Heart right ventricle (tissue), 16 donors: ENCODE measurements at regions not wholly inside any gene's neighbourhood (a gene's known extent, or its start where the extent isn't known, plus 50 kb on each side); places are given as distances from the start of the nearest gene placed in this dataset.

ENCODE experiments used
- ATAC-seq, 8 donors: fragments of 200-7000 bp; cut with Tn5 transposase; one replicate each; pipeline ENCODE4 v1.9.1; 2020; ENCODE audit warnings: mild to moderate bottlenecking in 8 of 8, moderate library complexity in 8 of 8, moderate number of reproducible peaks in 1 of 8
- DNase-seq, 2 donors: peaks; one replicate each; pipeline ENCODE4 v3.0.0-alpha.2; 2020
- H3K27ac ChIP-seq, 10 donors: fragments of 200-600 bp; sonication (generic) in 2 of 10; one replicate each; pipeline versions ENCODE4 v1.5.0 to v1.8.0; 2020 to 2022; ENCODE audit warnings: mild to moderate bottlenecking in 3 of 10
- H3K27me3 ChIP-seq, 7 donors: fragments of 200-600 bp; one replicate each; pipeline ENCODE4 v1.8.0; 2021 to 2022; ENCODE audit warnings: mild to moderate bottlenecking in 2 of 7
- H3K36me3 ChIP-seq, 9 donors: fragments of 200-600 bp; sonication (generic) in 1 of 9; one replicate each; pipeline versions ENCODE4 v1.5.0 to v1.8.0; 2020 to 2022; ENCODE audit warnings: mild to moderate bottlenecking in 2 of 9
- H3K4me1 ChIP-seq, 9 donors: fragments of 200-600 bp; sonication (generic) in 1 of 9; one replicate each; pipeline versions ENCODE4 v1.5.0 to v1.8.0; 2020 to 2022; ENCODE audit warnings: mild to moderate bottlenecking in 4 of 9
- H3K4me3 ChIP-seq, 10 donors: fragments of 200-600 bp; sonication (generic) in 2 of 10; one replicate each; pipeline versions ENCODE4 v1.5.0 to v1.8.0; 2020 to 2022; ENCODE audit warnings: mild to moderate bottlenecking in 7 of 10, moderate library complexity in 2 of 10
- H3K9me3 ChIP-seq, 11 donors: fragments of 200-600 bp in 10 of 11; sonication (generic) in 2 of 11; one replicate each; pipeline versions ENCODE4 v1.5.0 to v1.8.0; 2013 to 2022; ENCODE audit warnings: mild to moderate bottlenecking in 2 of 11, control low read depth in 1 of 11, moderate library complexity in 1 of 11
- WGBS, 2 donors: extraction: QIAGEN DNeasy Blood & Tissue Kit; methylation state at CpG; one replicate each; pipeline ENCODE4 v1.1.7; 2013; ENCODE audit warnings: inconsistent platforms in 1 of 2; 5-methylcytosine and 5-hydroxymethylcytosine counted together
- intact Hi-C, 10 donors: fragments of 100-400 bp; cut with DNase I; formaldehyde crosslinking; loops; one replicate each; pipeline versions ENCODE4 v1.11.1 to v1.14.2; 2022
- TF ChIP-seq, protein P1 (sequence below), 9 donors: fragments of 200-600 bp; sonication (generic) in 2 of 9; IDR thresholded peaks; one replicate each; pipeline versions ENCODE4 v1.5.0 to v1.8.0; 2021 to 2022; ENCODE audit warnings: antibody characterized with exemption in 9 of 9, mild to moderate bottlenecking in 5 of 9, moderate library complexity in 1 of 9
- donor health status: Arrhythmogenic right ventricular cardiomyopathy.
- donor health status: ischemic (EF 13 %, LVEDD 7.1; RV severe dilation, severe dysfunction).
- donor health status: healthy with polysubstance abuse.
- donor health status: DM: no; HTN: yes; CAD: no.
- donor health status: DM: no; HTN: no; CAD: no.
- donor health status: ischemic (EF 25% LVEDD 6.9; RV normal size, moderate dysfunction).
- donor health status: ischemic (EF 25% LVEDD 5.7; RV mildly dilated, moderate dysfunction).
- donor health status: healthy.
- donor health status: DM: yes; HTN: yes; CAD: no.
- donor health status: Ischemic cardiomyopathy.
- donor health status: ischemic (EF 35%, LVEDD 5.7; RV mildly dilated, moderate dysfunction).
- donor health status: nonischemic (EF 11% LVEDD 7.7; RV severe dilation, severe dysfunction).
- donor health status: DM: yes; HTN: yes; CAD: no.
- donor health status: PGD.
- donor health status: ischemic (EF 29% LVEDD 5.4; RV normal size, mild dysfunction).
- donor health status: nonischemic (EF 23%, LVEDD 6.1; RV moderate dilation, normal function).

DNA sequence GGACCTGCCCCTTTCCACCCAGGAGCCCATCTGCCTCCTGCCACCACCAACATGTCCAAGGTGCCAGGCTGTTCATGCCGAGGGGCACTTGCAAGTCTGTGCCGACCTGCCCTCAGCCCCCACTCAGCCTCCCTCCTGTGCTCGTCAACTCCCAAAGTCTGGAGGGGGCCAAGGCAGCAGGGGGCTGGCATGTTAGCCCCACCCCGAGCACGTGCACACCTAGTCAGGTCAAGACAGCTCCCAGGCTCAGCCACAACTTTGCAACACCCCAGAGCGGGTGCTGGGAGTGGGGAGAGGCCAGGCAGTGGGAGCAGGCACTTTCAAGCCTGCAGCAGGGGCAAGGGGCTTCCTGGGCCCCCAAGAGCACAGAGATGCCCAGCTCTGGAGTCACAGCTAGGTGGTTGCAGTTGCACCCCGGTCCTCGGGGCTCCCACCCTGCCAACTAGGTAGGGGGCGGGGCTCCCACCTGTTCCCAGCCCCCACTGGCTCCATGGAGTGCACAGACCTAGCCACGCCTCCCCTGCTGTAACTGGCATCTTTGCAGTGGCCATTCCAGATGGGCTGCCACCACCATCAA lies 272.5 kb downstream of the CETN3 start:
- Histone ChIP-seq H3K27me3 (no peaks in the 10 kb centered on the region), H3K9me3 (peaks cover 0 to 9% (median 0%) of the 10 kb centered on the region in 11 donors), H3K4me3 (no peak overlapping the region), H3K4me1 (peaks cover 0 to 25% (median 15%) of the 10 kb centered on the region in 9 donors), H3K27ac (no peak overlapping the region), H3K36me3 (no peaks in the 10 kb centered on the region)
- intact Hi-C loops: no loop called here
- DNase-seq: no peak
- peak in 1 of 8 donors; percentile 29 for ATAC-seq
- TF ChIP-seq, protein P1, sequence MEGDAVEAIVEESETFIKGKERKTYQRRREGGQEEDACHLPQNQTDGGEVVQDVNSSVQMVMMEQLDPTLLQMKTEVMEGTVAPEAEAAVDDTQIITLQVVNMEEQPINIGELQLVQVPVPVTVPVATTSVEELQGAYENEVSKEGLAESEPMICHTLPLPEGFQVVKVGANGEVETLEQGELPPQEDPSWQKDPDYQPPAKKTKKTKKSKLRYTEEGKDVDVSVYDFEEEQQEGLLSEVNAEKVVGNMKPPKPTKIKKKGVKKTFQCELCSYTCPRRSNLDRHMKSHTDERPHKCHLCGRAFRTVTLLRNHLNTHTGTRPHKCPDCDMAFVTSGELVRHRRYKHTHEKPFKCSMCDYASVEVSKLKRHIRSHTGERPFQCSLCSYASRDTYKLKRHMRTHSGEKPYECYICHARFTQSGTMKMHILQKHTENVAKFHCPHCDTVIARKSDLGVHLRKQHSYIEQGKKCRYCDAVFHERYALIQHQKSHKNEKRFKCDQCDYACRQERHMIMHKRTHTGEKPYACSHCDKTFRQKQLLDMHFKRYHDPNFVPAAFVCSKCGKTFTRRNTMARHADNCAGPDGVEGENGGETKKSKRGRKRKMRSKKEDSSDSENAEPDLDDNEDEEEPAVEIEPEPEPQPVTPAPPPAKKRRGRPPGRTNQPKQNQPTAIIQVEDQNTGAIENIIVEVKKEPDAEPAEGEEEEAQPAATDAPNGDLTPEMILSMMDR (IDR thresholded peaks at IDR 0.05): no peak
- 89 to 90% methylated on average over 10 of the region's 10 CpGs for WGBS, 2 donors

DNA sequence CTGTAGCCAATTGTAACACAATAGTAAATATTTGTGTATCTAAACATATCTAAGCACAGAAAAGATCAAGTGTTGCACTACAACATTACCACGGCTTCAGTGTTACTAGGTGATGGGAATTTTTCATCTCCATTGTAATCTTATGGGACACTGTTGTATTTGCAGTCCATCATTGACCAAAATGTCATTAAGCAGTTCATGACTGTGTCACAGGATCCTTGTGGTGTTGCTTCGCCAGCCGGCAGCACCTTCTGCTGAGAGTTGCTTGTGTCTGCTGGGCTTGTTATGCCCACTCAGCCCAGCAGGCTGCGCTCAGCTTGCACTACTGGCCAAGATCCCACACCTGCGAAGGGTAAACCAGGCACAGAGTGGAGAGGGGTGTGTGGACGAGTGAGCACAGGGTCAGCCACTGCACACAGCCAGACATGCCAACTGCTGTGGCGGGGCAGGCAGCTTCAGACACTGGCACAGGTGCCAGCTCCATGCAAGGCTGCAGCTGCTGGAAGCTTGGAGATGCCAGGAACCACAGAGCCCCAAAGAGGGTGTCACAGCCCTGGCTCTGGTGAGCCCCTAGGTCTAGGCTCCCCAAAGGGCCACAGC lies 273.7 kb downstream of the CETN3 start:
- intact Hi-C loops: no loop called here
- no peak for ATAC-seq
- Histone ChIP-seq H3K36me3 (no peaks in the 10 kb centered on the region), H3K9me3 (peaks cover 0 to 9% (median 0%) of the 10 kb centered on the region in 11 donors), H3K4me1 (peaks cover 0 to 28% (median 15%) of the 10 kb centered on the region in 9 donors), H3K4me3 (no peak overlapping the region), H3K27me3 (no peaks in the 10 kb centered on the region), H3K27ac (peak overlapping the region in 1 of 10 donors; percentile 41)
- WGBS, 2 donors: 88 to 89% methylated on average over 7 of the region's 7 CpGs
- no peak for DNase-seq
- TF ChIP-seq, protein P1 (IDR thresholded peaks at IDR 0.05): no peak

DNA sequence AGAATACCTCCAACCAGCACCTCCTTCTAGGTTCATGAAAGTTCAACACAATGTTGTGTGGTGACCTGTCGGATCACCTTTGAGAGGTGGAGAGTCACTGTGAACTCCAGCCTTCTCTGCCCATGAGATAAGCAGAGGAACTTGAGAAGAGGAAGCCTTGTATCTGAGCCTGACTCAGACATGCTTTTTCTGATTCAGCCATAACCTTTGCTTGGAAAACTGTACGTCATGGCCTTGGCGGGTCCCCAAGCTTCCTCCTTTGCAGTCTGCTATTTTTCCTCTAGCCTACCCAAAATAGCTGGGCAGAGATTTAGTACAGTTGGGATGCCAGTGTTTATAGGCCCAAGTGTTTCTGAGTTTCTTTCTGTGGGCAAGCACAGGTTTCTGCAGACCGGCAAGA lies 274.7 kb downstream of the CETN3 start:
- WGBS, 2 donors: 63 to 65% methylated on average over 4 of the region's 4 CpGs
- peaks cover 0 to 5% (median 0%) of the 10 kb centered on the region in 11 donors for H3K9me3 ChIP-seq
- TF ChIP-seq, protein P1 (IDR thresholded peaks at IDR 0.05): no peak
- H3K4me1 ChIP-seq: peaks cover 0 to 28% (median 15%) of the 10 kb centered on the region in 9 donors
- no peaks in the 10 kb centered on the region for H3K36me3 ChIP-seq
- peak overlapping the region in 6 of 10 donors; percentile 37 to 53 (median 46) for H3K27ac ChIP-seq
- intact Hi-C loops: no loop called here
- peak; percentile 64 to 81 for DNase-seq
- H3K27me3 ChIP-seq: no peaks in the 10 kb centered on the region
- ATAC-seq: peak; percentile 79 to 94 (median 84)
- H3K4me3 ChIP-seq: no peak overlapping the region

DNA sequence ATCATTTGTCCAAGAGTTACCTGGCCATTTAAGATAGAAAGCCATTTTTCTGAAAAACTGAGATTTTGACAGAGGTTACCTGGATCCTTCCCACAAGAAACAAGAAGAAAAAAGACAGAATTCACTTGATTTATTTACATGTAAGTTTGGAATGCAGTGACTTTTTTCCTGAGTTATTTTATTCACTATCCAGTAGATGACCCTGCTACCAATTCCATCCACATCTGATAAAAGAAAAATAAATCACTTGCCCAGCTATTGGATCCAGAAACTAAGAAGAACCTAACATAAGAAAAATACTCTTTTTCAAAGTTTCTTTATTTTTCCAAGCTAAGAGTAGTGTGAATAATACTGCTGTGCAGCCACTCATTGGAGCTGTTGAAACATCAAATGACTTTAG lies 275.2 kb downstream of the CETN3 start:
- intact Hi-C loops: no loop called here
- Histone ChIP-seq H3K4me3 (no peak overlapping the region), H3K9me3 (no peaks in the 10 kb centered on the region), H3K36me3 (no peaks in the 10 kb centered on the region), H3K27me3 (no peaks in the 10 kb centered on the region), H3K27ac (peak overlapping the region in 6 of 10 donors; percentile 37 to 52 (median 41)), H3K4me1 (peaks cover 0 to 28% (median 15%) of the 10 kb centered on the region in 9 donors)
- DNase-seq (no peak), ATAC-seq (no peak)
- TF ChIP-seq, protein P1 (IDR thresholded peaks at IDR 0.05): no peak
